BE2C (cell line): ENCODE measurements at regions not wholly inside any gene's neighbourhood (a gene's known extent, or its start where the extent isn't known, plus 50 kb on each side); places are given as distances from the start of the nearest gene placed in this dataset.

Experiments
- DNase-seq: peaks from one replicate; pipeline ENCODE4 v3.0.0-alpha.2; 2020
- H3K27me3 ChIP-seq: fragments of 250-450 bp; sonication (Bioruptor Pico); 2 replicates; pipeline ENCODE4 v1.5.1; 2020; ENCODE audit warnings: mild to moderate bottlenecking
- H3K36me3 ChIP-seq: fragments of 250-450 bp; sonication (Bioruptor Pico); 2 replicates; pipeline ENCODE4 v1.5.1; 2020; ENCODE audit warnings: mild to moderate bottlenecking
- H3K4me1 ChIP-seq: fragments of 250-450 bp; sonication (Bioruptor Pico); 2 replicates; pipeline ENCODE4 v1.5.1; 2020
- H3K4me3 ChIP-seq: 2 replicates; pipeline ENCODE4 v1.5.1; 2011; ENCODE audit warnings: low read depth, low read length
- H3K9me3 ChIP-seq: fragments of 250-450 bp; sonication (Bioruptor Pico); 2 replicates; pipeline ENCODE4 v1.5.1; 2020
- CTCF ChIP-seq: IDR thresholded peaks from 2 replicates; pipeline ENCODE4 v1.5.1; 2012; ENCODE audit warnings: mild to moderate bottlenecking, low read depth, low read length

GRCh38 chr15:46420990-46421389, 786.2 kb downstream of the SQOR start:
- Histone ChIP-seq H3K36me3 (no peaks in the 10 kb centered on the region), H3K4me3 (no peak overlapping the region), H3K9me3 (no peaks in the 10 kb centered on the region), H3K4me1 (no peaks in the 10 kb centered on the region), H3K27me3 (no peaks in the 10 kb centered on the region)
- DNase-seq = no peak
- no peak for TF ChIP-seq CTCF

GRCh38 chr15:46441294-46442062, 806.6 kb downstream of the SQOR start:
- H3K9me3 ChIP-seq = no peaks in the 10 kb centered on the region
- H3K4me1 ChIP-seq = no peaks in the 10 kb centered on the region
- no peaks in the 10 kb centered on the region for H3K36me3 ChIP-seq
- H3K4me3 ChIP-seq = no peak overlapping the region
- TF ChIP-seq CTCF = no peak
- no peaks in the 10 kb centered on the region for H3K27me3 ChIP-seq
- DNase-seq = no peak

- no peak for TF ChIP-seq CTCF
- DNase-seq = no peak
- Histone ChIP-seq H3K4me1 (no peaks in the 10 kb centered on the region), H3K4me3 (no peak overlapping the region), H3K36me3 (no peaks in the 10 kb centered on the region), H3K27me3 (no peaks in the 10 kb centered on the region), H3K9me3 (no peaks in the 10 kb centered on the region)
Measured at GRCh38 chr15:46442184-46442583, 807.4 kb downstream of the SQOR start.

- Histone ChIP-seq H3K27me3 (no peaks in the 10 kb centered on the region), H3K9me3 (no peaks in the 10 kb centered on the region), H3K4me3 (no peak overlapping the region), H3K4me1 (no peaks in the 10 kb centered on the region), H3K36me3 (no peaks in the 10 kb centered on the region)
- TF ChIP-seq CTCF = no peak
- DNase-seq = no peak
Measured at GRCh38 chr15:46442901-46443590, 808.2 kb downstream of the SQOR start.

GRCh38 chr15:46450112-46450809, 815.4 kb downstream of the SQOR start:
- TF ChIP-seq CTCF = no peak
- no peaks in the 10 kb centered on the region for H3K9me3 ChIP-seq
- H3K27me3 ChIP-seq = no peaks in the 10 kb centered on the region
- H3K4me1 ChIP-seq = no peaks in the 10 kb centered on the region
- H3K4me3 ChIP-seq = no peak overlapping the region
- no peaks in the 10 kb centered on the region for H3K36me3 ChIP-seq
- DNase-seq = no peak
